NB4 (cell line): ENCODE measurements at regions not wholly inside any gene's neighbourhood (a gene's known extent, or its start where the extent isn't known, plus 50 kb on each side); places are given as distances from the start of the nearest gene placed in this dataset.

ENCODE experiments used
- DNase-seq: peaks from one replicate; pipeline ENCODE4 v3.0.0; 2010; ENCODE audit warnings: low read depth
- H3K4me3 ChIP-seq: one replicate; pipeline ENCODE4 v1.5.1; 2011; ENCODE audit warnings: mild to moderate bottlenecking, low read depth, low read length, moderate library complexity
- CTCF ChIP-seq: IDR thresholded peaks from one replicate; pipeline ENCODE4 v1.5.1; 2012; ENCODE audit warnings: low read depth, low read length
- MAX ChIP-seq: IDR thresholded peaks from 2 replicates; pipeline ENCODE4 v1.6.1; 2011; ENCODE audit warnings: low read depth, low read length
- MYC ChIP-seq: IDR thresholded peaks from 2 replicates; pipeline ENCODE4 v1.6.1; 2011; ENCODE audit warnings: low read depth, low read length
- POLR2A ChIP-seq: IDR thresholded peaks from 2 replicates; pipeline ENCODE4 v1.6.1; 2011; ENCODE audit warnings: mild to moderate bottlenecking; ENCODE audit not compliant: insufficient read length; ENCODE audit errors: extremely low read depth

GRCh38 chr13:111064661-111065060 is 50.4 kb upstream of the ARHGEF7 start:
- TF ChIP-seq POLR2A = no peak
- no peak for TF ChIP-seq MYC
- no peak for TF ChIP-seq MAX
- TF ChIP-seq CTCF = no peak
- no peak for DNase-seq

GRCh38 chr13:111062966-111063365 is 52.1 kb upstream of the ARHGEF7 start:
- no peak for DNase-seq
- TF ChIP-seq MYC = no peak
- TF ChIP-seq POLR2A = no peak
- no peak for TF ChIP-seq MAX
- no peak for TF ChIP-seq CTCF
- no peak overlapping the region for H3K4me3 ChIP-seq

More at GRCh38 chr13:111064661-111065060, 50.4 kb upstream of the ARHGEF7 start:
- no peak overlapping the region for H3K4me3 ChIP-seq

GRCh38 chr13:111062305-111062704 is 52.8 kb upstream of the ARHGEF7 start:
- no peak for TF ChIP-seq CTCF
- TF ChIP-seq MYC = no peak
- no peak for TF ChIP-seq MAX
- TF ChIP-seq POLR2A = no peak
- H3K4me3 ChIP-seq = no peak overlapping the region
- DNase-seq = no peak

- H3K4me3 ChIP-seq = no peak overlapping the region
- DNase-seq = no peak
- no peak for TF ChIP-seq POLR2A
- no peak for TF ChIP-seq CTCF
- TF ChIP-seq MYC = no peak
- no peak for TF ChIP-seq MAX
Measured at GRCh38 chr13:111061358-111062045, 53.6 kb upstream of the ARHGEF7 start.

- H3K4me3 ChIP-seq = no peak overlapping the region
- no peak for TF ChIP-seq POLR2A
- no peak for TF ChIP-seq MYC
- TF ChIP-seq MAX = no peak
- no peak for TF ChIP-seq CTCF
- no peak for DNase-seq
Measured at GRCh38 chr13:111060237-111060919, 54.7 kb upstream of the ARHGEF7 start.
